HG03066 (cell line): ENCODE measurements at regions not wholly inside any gene's neighbourhood (a gene's known extent, or its start where the extent isn't known, plus 50 kb on each side); places are given as distances from the start of the nearest gene placed in this dataset.
"Not testable (repeated sequence)": the region's sequence is repeated elsewhere in the genome, so short reads cannot be mapped to it uniquely, and the experiment has no call there.

Experiments
- ATAC-seq: cut with Tn5 transposase; IDR thresholded peaks from one replicate; pipeline ENCODE4 v1.9.1; 2021; ENCODE audit warnings: low read depth; ENCODE audit not compliant: unreplicated experiment

- no peak for ATAC-seq
Measured at GRCh38 chr15:69552057-69552815, 99.6 kb downstream of the RPLP1 start.

GRCh38 chr15:69553686-69554085, 101.1 kb downstream of the RPLP1 start:
- no peak for ATAC-seq

- ATAC-seq = no peak
Measured at GRCh38 chr15:69554279-69554961, 101.8 kb downstream of the RPLP1 start.

- ATAC-seq = no peak
Measured at GRCh38 chr15:69555080-69555479, 102.5 kb downstream of the RPLP1 start.

- no peak for ATAC-seq
Measured at GRCh38 chr15:69556344-69556743, 103.7 kb downstream of the RPLP1 start.

GRCh38 chr15:69557020-69557706, 104.5 kb downstream of the RPLP1 start:
- no peak for ATAC-seq

- ATAC-seq = no peak
Measured at GRCh38 chr15:69557707-69558409, 105.2 kb downstream of the RPLP1 start.

GRCh38 chr15:69559440-69560190, 107.0 kb downstream of the RPLP1 start:
- no peak for ATAC-seq

- no peak for ATAC-seq
Measured at GRCh38 chr15:69561071-69561784, 108.6 kb downstream of the RPLP1 start.

GRCh38 chr15:69562116-69562515, 109.5 kb downstream of the RPLP1 start:
- no peak for ATAC-seq

- no peak for ATAC-seq
Measured at GRCh38 chr15:69562564-69562963, 109.9 kb downstream of the RPLP1 start.

- no peak for ATAC-seq
Measured at GRCh38 chr15:69565066-69565655, 112.5 kb downstream of the RPLP1 start.

GRCh38 chr15:69567238-69567760, 114.7 kb downstream of the RPLP1 start:
- ATAC-seq = not testable (repeated sequence)

GRCh38 chr15:69568173-69569009, 115.8 kb downstream of the RPLP1 start:
- no peak for ATAC-seq

GRCh38 chr15:69570454-69570853, 117.8 kb downstream of the RPLP1 start:
- no peak for ATAC-seq

- no peak for ATAC-seq
Measured at GRCh38 chr15:69570997-69571396, 118.4 kb downstream of the RPLP1 start.

- not testable (repeated sequence) for ATAC-seq
Measured at GRCh38 chr15:69573278-69573677, 120.7 kb downstream of the RPLP1 start.

GRCh38 chr15:69573815-69574475, 121.3 kb downstream of the RPLP1 start:
- ATAC-seq = no peak
